ENCODE measurements at regions not wholly inside any gene's neighbourhood (a gene's known extent, or its start where the extent isn't known, plus 50 kb on each side); places are given as distances from the start of the nearest gene placed in this dataset.

DNA sequence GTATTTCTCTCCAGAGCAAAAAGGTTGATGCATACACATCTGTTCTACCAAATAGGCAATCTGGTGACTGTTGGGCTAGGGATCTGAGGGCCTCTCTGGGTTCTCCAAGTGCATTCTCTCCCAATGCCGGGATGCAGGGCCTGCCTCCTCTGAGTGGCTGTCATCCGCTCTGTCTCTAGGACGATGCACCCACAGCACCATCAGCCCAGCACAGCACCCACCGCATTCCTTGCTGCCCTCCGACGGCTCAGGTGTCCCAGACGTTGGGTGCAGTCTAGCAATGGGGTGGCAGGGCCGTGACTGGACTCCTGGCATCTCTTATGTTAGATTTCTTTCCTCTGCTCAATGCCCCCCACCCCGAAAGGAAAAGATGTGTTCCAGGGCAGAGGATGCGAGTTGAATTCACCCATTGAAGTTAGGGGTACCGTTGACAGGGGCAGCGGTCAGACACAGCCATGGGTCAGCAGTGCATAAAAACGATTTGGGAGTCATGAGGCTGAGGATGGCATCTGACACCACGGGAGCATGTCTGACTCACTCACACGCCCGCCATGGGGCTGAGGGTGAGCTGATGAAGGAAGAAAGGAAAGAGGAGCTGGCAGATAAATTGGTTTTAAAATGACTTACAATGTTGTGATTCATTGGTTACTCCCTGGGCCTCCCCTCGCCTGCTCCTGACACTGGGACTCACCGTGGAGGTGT, 93.2 kb upstream of the C14orf180 start:
- in situ Hi-C loops (cut with MboI; ENCODE audit: low sequenced_read_pairs, unreplicated experiment), result no loop called here
- DNase-seq (ENCODE audit: low spot score), result no peak
- TF ChIP-seq, protein P1, sequence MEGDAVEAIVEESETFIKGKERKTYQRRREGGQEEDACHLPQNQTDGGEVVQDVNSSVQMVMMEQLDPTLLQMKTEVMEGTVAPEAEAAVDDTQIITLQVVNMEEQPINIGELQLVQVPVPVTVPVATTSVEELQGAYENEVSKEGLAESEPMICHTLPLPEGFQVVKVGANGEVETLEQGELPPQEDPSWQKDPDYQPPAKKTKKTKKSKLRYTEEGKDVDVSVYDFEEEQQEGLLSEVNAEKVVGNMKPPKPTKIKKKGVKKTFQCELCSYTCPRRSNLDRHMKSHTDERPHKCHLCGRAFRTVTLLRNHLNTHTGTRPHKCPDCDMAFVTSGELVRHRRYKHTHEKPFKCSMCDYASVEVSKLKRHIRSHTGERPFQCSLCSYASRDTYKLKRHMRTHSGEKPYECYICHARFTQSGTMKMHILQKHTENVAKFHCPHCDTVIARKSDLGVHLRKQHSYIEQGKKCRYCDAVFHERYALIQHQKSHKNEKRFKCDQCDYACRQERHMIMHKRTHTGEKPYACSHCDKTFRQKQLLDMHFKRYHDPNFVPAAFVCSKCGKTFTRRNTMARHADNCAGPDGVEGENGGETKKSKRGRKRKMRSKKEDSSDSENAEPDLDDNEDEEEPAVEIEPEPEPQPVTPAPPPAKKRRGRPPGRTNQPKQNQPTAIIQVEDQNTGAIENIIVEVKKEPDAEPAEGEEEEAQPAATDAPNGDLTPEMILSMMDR (IDR thresholded peaks at IDR 0.05; ENCODE audit: borderline replicate concordance, control extremely low read depth, extremely low read depth, insufficient read depth, missing control alignments), result no peak

DNA sequence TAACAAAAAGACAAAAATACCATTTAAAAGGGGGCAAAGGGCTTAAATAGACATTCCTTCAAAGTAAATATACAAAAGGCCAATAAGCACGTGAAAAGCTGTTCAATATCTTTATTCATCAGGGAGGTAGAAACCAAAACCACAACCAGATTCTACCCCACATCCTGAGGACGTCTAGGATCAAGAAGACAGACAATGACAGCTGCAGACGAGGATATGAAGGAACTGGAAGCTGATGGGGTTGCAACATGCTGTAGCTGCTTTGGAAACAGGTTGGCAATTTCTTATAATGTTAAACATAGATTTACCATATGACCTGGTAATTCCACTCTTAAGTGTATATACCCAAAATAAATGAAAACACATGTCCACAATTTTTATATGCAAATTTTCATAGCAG, 85.1 kb upstream of the C14orf180 start:
- in situ Hi-C loops (cut with MboI; ENCODE audit: low sequenced_read_pairs, unreplicated experiment), result no loop called here
- no peak for DNase-seq (ENCODE audit: low spot score)
- TF ChIP-seq, protein P1 (IDR thresholded peaks at IDR 0.05; ENCODE audit: borderline replicate concordance, control extremely low read depth, extremely low read depth, insufficient read depth, missing control alignments), result no peak

DNA sequence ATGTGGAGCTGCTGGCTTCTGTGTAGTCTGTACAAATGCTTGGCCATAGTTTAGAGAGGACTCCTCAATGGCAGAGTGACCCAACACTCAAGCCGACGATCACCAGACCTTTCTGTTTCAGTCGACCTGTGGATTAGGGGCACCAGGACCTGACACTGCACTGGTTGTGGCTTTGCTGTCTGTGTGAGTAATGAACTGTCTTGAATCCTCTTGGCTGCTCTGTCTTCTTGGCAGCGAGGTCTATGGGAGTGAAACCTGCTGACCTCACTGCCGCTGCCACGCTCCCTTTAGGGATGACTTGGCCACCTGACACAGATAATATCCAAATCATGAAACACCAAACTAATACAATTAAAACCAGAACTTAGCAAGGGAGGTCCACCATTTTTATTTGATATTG, 83.5 kb upstream of the C14orf180 start:
- in situ Hi-C loops (cut with MboI; ENCODE audit: low sequenced_read_pairs, unreplicated experiment), result no loop called here
- no peak for DNase-seq (ENCODE audit: low spot score)
- TF ChIP-seq, protein P1 (IDR thresholded peaks at IDR 0.05; ENCODE audit: borderline replicate concordance, control extremely low read depth, extremely low read depth, insufficient read depth, missing control alignments), result no peak

DNA sequence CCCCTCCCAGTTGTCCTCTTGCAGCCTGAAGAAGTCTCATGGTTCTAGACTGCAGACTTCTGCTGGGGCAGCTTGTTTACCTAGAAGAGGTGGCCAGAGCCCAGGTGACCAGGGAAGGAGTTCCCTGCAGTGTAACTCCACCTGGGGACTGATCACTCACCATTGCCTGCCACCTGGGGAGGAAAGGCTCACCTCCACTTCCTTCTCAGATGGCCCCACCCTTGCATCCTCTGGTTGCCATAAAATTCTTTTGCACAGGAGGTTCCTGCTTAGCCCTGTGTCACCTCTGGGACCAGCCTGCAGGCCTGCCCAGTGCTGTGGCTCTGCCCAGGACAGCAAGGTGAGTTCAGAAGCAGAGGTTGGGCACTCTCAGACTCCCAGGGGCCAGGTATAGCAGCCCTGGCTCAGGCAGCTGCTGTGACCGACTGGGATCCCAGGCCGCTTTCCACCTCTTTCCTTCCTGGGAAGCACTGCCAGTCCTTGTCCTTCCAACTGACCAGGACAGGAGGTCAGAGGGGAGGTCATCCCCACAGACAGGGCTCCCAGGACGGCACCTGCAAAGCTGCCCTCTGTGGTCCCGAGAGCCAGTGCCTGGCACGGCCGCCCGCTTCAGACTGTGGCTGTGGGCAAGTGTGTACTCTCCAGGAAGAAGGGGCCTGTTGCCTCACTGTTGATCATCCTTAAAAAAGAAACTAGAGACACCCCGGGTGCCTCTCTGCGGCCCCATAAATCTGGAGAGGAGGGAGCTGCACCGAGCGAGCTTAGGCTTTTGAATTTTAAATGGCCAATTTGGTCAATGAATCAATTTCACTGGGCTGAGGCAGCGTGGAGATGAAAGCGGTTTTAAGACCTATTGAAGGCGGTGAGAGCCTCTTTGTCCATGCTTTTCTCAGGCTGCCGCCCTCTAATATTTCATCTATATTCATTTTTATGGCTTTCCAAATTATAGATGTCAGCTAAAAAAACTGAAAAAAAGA, 79.5 kb upstream of the C14orf180 start:
- in situ Hi-C loops (cut with MboI; ENCODE audit: low sequenced_read_pairs, unreplicated experiment), result no loop called here
- no peak for DNase-seq (ENCODE audit: low spot score)
- TF ChIP-seq, protein P1 (IDR thresholded peaks at IDR 0.05; ENCODE audit: borderline replicate concordance, control extremely low read depth, extremely low read depth, insufficient read depth, missing control alignments), result no peak

DNA sequence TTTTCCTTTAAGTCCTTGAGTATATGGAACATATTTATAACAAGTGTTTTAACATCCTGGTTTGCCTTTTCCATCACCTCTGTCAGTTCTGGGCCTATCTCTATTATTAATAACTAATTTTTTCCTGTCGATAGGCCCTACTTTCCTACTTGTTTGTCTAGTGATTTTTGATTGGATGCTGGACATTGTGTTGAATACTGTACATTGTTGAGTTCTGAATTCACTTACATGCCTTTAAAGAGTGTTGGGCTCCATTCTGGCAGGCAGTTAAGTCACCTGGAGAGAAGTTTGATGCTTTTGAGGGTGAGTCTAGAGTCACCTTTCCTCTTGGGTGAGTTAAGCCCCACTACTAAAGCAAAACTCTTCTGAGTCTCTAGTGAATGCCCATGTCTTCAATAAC, 77.5 kb upstream of the C14orf180 start:
- TF ChIP-seq, protein P1 (IDR thresholded peaks at IDR 0.05; ENCODE audit: borderline replicate concordance, control extremely low read depth, extremely low read depth, insufficient read depth, missing control alignments), result no peak
- in situ Hi-C loops (cut with MboI; ENCODE audit: low sequenced_read_pairs, unreplicated experiment), result no loop called here
- no peak for DNase-seq (ENCODE audit: low spot score)

DNA sequence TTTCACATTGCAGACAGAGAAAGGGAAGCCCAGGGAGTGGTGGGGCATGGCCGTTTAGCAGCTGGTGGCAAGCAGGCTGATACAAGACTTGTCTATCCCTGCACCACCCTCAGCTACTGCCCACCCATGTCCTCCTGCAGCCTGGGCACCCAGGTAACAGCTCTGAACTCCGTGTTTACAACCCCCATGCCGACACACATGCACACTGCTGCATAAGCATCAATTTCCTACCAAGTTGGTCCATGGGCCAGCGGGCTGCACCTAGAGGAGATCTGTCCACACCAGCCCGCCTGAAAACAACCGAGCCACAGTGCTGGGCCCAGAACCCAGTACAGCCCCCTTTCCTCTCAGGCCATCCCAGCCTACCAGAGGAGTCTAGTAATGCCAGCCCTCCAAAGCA, 75.9 kb upstream of the C14orf180 start:
- TF ChIP-seq, protein P1 (IDR thresholded peaks at IDR 0.05; ENCODE audit: borderline replicate concordance, control extremely low read depth, extremely low read depth, insufficient read depth, missing control alignments), result no peak
- no peak for DNase-seq (ENCODE audit: low spot score)
- in situ Hi-C loops (cut with MboI; ENCODE audit: low sequenced_read_pairs, unreplicated experiment), result no loop called here
